GM23338 (cell line): ENCODE measurements at regions not wholly inside any gene's neighbourhood (a gene's known extent, or its start where the extent isn't known, plus 50 kb on each side); places are given as distances from the start of the nearest gene placed in this dataset.

Experiments
- ATAC-seq: fragments of 200-7000 bp; cut with Tn5 transposase; 3 replicates; pipeline ENCODE4 v1.9.1; 2020
- DNase-seq: peaks from one replicate; pipeline ENCODE4 v3.0.0-alpha.2; 2015; ENCODE audit warnings: low spot score
- H2AFZ ChIP-seq: fragments of 200-600 bp; sonication (generic); 2 replicates; pipeline ENCODE4 v1.8.0; 2016; ENCODE audit warnings: antibody characterized with exemption, mild to moderate bottlenecking, moderate library complexity
- H3F3A ChIP-seq: fragments of 200-600 bp; sonication (generic); replicated peaks from 2 replicates; pipeline ENCODE4 v1.8.0; 2017; ENCODE audit warnings: antibody characterized with exemption, mixed run types, low read depth
- H3K27ac ChIP-seq: fragments of 200-600 bp; sonication (generic); 2 replicates; pipeline ENCODE4 v1.6.1; 2016; ENCODE audit warnings: low read depth
- H3K27me3 ChIP-seq: fragments of 200-600 bp; sonication (generic); 2 replicates; pipeline ENCODE4 v1.8.0; 2016; ENCODE audit warnings: mild to moderate bottlenecking, mixed run types, moderate library complexity; ENCODE audit not compliant: insufficient read depth
- H3K36me3 ChIP-seq: fragments of 200-600 bp; sonication (generic); 2 replicates; pipeline ENCODE4 v1.8.0; 2016; ENCODE audit warnings: mild to moderate bottlenecking; ENCODE audit not compliant: insufficient read depth
- H3K4me1 ChIP-seq: fragments of 200-600 bp; sonication (generic); 2 replicates; pipeline ENCODE4 v1.8.0; 2016; ENCODE audit warnings: mild to moderate bottlenecking, moderate library complexity; ENCODE audit not compliant: insufficient read depth
- H3K4me2 ChIP-seq: fragments of 200-600 bp; sonication (generic); 2 replicates; pipeline ENCODE4 v1.7.1; 2017; ENCODE audit warnings: mixed run types
- H3K4me3 ChIP-seq: fragments of 200-600 bp; sonication (generic); 2 replicates; pipeline ENCODE4 v1.6.1; 2016; ENCODE audit warnings: mixed run types
- H3K79me2 ChIP-seq: fragments of 200-600 bp; sonication (generic); replicated peaks from 2 replicates; pipeline ENCODE4 v1.8.0; 2017; ENCODE audit warnings: mild to moderate bottlenecking; ENCODE audit not compliant: insufficient read depth
- H3K9me2 ChIP-seq: fragments of 200-600 bp; sonication (generic); 2 replicates; pipeline ENCODE4 v1.8.0; 2017; ENCODE audit not compliant: insufficient read depth
- H4K20me1 ChIP-seq: fragments of 200-600 bp; sonication (generic); replicated peaks from 2 replicates; pipeline ENCODE4 v1.8.0; 2017; ENCODE audit warnings: mild to moderate bottlenecking; ENCODE audit not compliant: insufficient read depth
- H3K27ac Mint-ChIP-seq: 2 replicates; pipeline ENCODE4 v1.8.0; 2020; ENCODE audit warnings: inconsistent platforms, mild to moderate bottlenecking, moderate library complexity, mixed read lengths
- H3K27me3 Mint-ChIP-seq: 3 replicates; pipeline ENCODE4 v1.8.0; 2022; ENCODE audit warnings: low read depth, mild to moderate bottlenecking, moderate library complexity, mixed read lengths, inconsistent platforms; ENCODE audit not compliant: insufficient read depth, poor library complexity
- H3K36me3 Mint-ChIP-seq: 3 replicates; pipeline ENCODE4 v1.8.0; 2021; ENCODE audit warnings: low read depth, mild to moderate bottlenecking, inconsistent platforms, moderate library complexity, mixed read lengths
- H3K4me1 Mint-ChIP-seq: 3 replicates; pipeline ENCODE4 v1.8.0; 2020; ENCODE audit warnings: mild to moderate bottlenecking, inconsistent platforms, mixed read lengths
- H3K4me3 Mint-ChIP-seq: 3 replicates; pipeline ENCODE4 v1.8.0; 2021; ENCODE audit warnings: moderate library complexity, mild to moderate bottlenecking, inconsistent platforms, mixed read lengths
- H3K9me3 Mint-ChIP-seq: 3 replicates; pipeline ENCODE4 v1.8.0; 2020; ENCODE audit warnings: moderate library complexity, mild to moderate bottlenecking, inconsistent platforms, mixed read lengths
- EZH2phosphoT487 ChIP-seq: fragments of 200-600 bp; sonication (generic); IDR thresholded peaks from one replicate; pipeline ENCODE4 v1.8.1; 2018; ENCODE audit warnings: antibody characterized with exemption; ENCODE audit not compliant: unreplicated experiment
- JUNB ChIP-seq: IDR thresholded peaks from one replicate; pipeline ENCODE4 v1.6.1; 2016; ENCODE audit warnings: antibody characterized with exemption; ENCODE audit not compliant: unreplicated experiment
- NANOG ChIP-seq: IDR thresholded peaks from 2 replicates; pipeline ENCODE4 v1.6.1; 2016; ENCODE audit warnings: antibody characterized with exemption, borderline replicate concordance
- POLR2AphosphoS5 ChIP-seq: IDR thresholded peaks from 2 replicates; pipeline ENCODE4 v1.6.1; 2016; ENCODE audit warnings: antibody characterized with exemption, low read depth
- STAT1 ChIP-seq: IDR thresholded peaks from one replicate; pipeline ENCODE4 v1.6.1; 2016; ENCODE audit warnings: antibody characterized with exemption; ENCODE audit not compliant: unreplicated experiment
- ZNF331 ChIP-seq: fragments of 250-450 bp; sonication (Bioruptor Pico); IDR thresholded peaks from 2 replicates; pipeline ENCODE4 v1.5.0; 2020; ENCODE audit warnings: low read depth, mild to moderate bottlenecking, moderate library complexity
- TF ChIP-seq, protein P1 (sequence below): IDR thresholded peaks from 2 replicates; pipeline ENCODE4 v1.6.1; 2016; ENCODE audit warnings: antibody characterized with exemption
- TF ChIP-seq, protein P2 (sequence below): IDR thresholded peaks from one replicate; pipeline ENCODE4 v1.6.1; 2018; ENCODE audit warnings: antibody characterized with exemption; ENCODE audit not compliant: unreplicated experiment
- TF ChIP-seq, protein P3 (sequence below), 2 experiments: fragments of 200-600 bp in 1 of 2; sonication (generic) in 1 of 2; conservative IDR thresholded peaks; 2 replicates each; pipeline versions ENCODE4 v1.5.1 to v1.6.1; 2016 to 2017; ENCODE audit warnings: antibody characterized with exemption in 2 of 2, low read depth in 2 of 2, mild to moderate bottlenecking in 2 of 2, moderate library complexity in 1 of 2

DNA sequence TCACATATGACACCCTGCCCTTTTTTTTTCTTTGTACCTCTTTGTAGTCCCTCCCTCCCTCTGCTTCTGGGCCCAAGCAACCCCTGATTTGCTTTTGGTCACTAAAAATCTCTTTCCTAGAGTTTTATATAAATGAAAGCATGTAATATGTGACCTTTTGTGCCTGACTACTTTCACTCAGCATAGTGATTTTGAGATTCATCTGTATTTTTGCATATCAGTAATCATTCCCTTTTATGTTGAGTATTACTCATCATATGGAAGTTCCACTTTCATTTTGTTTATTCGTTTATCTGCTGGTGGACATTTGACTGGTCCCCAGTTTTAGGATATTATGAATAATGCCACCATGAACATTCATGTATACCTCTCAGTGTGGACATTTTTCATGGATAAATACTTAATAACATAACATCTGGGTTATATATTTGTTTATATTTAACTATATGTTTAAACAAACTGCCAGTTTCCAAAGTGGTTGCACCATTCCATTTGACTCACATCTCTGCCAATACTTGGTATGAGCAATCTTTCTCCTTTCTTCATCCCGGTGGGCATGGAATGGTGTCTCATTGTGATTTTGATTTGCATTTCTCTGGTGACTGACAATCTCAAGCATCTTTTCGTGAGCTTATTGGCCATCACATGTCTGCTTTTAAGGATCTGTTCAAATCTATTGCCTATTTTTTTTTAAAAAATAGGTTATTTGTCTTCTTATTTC lies 115.7 kb upstream of the S1PR3 start (continued):
- TF ChIP-seq JUNB (no peak), ZNF331 (CRISPR knock-in tag) (no peak), NANOG (no peak), EZH2phosphoT487 (no peak)
- TF ChIP-seq, protein P1, sequence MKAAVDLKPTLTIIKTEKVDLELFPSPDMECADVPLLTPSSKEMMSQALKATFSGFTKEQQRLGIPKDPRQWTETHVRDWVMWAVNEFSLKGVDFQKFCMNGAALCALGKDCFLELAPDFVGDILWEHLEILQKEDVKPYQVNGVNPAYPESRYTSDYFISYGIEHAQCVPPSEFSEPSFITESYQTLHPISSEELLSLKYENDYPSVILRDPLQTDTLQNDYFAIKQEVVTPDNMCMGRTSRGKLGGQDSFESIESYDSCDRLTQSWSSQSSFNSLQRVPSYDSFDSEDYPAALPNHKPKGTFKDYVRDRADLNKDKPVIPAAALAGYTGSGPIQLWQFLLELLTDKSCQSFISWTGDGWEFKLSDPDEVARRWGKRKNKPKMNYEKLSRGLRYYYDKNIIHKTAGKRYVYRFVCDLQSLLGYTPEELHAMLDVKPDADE, result no peak
- TF ChIP-seq, protein P2, sequence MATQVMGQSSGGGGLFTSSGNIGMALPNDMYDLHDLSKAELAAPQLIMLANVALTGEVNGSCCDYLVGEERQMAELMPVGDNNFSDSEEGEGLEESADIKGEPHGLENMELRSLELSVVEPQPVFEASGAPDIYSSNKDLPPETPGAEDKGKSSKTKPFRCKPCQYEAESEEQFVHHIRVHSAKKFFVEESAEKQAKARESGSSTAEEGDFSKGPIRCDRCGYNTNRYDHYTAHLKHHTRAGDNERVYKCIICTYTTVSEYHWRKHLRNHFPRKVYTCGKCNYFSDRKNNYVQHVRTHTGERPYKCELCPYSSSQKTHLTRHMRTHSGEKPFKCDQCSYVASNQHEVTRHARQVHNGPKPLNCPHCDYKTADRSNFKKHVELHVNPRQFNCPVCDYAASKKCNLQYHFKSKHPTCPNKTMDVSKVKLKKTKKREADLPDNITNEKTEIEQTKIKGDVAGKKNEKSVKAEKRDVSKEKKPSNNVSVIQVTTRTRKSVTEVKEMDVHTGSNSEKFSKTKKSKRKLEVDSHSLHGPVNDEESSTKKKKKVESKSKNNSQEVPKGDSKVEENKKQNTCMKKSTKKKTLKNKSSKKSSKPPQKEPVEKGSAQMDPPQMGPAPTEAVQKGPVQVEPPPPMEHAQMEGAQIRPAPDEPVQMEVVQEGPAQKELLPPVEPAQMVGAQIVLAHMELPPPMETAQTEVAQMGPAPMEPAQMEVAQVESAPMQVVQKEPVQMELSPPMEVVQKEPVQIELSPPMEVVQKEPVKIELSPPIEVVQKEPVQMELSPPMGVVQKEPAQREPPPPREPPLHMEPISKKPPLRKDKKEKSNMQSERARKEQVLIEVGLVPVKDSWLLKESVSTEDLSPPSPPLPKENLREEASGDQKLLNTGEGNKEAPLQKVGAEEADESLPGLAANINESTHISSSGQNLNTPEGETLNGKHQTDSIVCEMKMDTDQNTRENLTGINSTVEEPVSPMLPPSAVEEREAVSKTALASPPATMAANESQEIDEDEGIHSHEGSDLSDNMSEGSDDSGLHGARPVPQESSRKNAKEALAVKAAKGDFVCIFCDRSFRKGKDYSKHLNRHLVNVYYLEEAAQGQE, result no peak

DNA sequence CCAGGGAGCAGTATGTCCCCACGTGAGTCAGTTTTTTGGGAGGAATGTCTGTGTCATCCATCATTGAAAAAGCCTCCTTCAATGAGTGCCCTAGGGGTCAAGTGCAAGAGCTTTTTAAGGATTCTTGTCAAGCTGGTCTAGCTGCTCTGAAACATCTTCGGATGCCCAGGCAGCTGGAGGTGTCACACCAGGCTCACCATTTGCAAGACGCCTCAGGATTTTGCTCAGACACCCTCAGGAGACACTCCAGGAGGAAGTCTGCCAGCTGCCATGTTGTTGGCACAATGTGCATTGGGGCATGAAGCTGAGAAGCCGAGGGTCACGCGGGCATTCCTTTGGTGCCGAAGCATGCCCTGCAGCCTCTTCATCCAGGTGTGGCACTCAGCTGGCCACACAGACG lies 111.1 kb upstream of the S1PR3 start:
- Mint-ChIP-seq H3K9me3 (peaks cover 8% of the 10 kb centered on the region; the same call in 1 of the 3 replicates), H3K36me3 (no peaks in the 10 kb centered on the region), H3K27me3 (peaks cover 2% of the 10 kb centered on the region), H3K4me3 (no peak overlapping the region), H3K4me1 (no peaks in the 10 kb centered on the region; the same call in 2 of the 3 replicates), H3K27ac (no peak overlapping the region)
- Histone ChIP-seq H4K20me1 (no peaks in the 10 kb centered on the region), H3K4me3 (no peak overlapping the region), H3K9me2 (no peaks in the 10 kb centered on the region), H3K4me1 (no peaks in the 10 kb centered on the region), H3K4me2 (no peak overlapping the region), H3K79me2 (no peaks in the 10 kb centered on the region), H3K27ac (no peak overlapping the region), H3F3A (no peaks in the 10 kb centered on the region), H2AFZ (no peak overlapping the region), H3K27me3 (no peaks in the 10 kb centered on the region), H3K36me3 (no peaks in the 10 kb centered on the region)
- ATAC-seq, result no peak
- no peak for DNase-seq
- TF ChIP-seq POLR2AphosphoS5, result no peak
- no peak for TF ChIP-seq NANOG
- TF ChIP-seq STAT1, result no peak
- TF ChIP-seq, protein P2, result no peak
- TF ChIP-seq, protein P1, result no peak
- no peak for TF ChIP-seq JUNB
- TF ChIP-seq ZNF331 (CRISPR knock-in tag), result no peak
- no peak for TF ChIP-seq EZH2phosphoT487
- TF ChIP-seq, protein P3, sequence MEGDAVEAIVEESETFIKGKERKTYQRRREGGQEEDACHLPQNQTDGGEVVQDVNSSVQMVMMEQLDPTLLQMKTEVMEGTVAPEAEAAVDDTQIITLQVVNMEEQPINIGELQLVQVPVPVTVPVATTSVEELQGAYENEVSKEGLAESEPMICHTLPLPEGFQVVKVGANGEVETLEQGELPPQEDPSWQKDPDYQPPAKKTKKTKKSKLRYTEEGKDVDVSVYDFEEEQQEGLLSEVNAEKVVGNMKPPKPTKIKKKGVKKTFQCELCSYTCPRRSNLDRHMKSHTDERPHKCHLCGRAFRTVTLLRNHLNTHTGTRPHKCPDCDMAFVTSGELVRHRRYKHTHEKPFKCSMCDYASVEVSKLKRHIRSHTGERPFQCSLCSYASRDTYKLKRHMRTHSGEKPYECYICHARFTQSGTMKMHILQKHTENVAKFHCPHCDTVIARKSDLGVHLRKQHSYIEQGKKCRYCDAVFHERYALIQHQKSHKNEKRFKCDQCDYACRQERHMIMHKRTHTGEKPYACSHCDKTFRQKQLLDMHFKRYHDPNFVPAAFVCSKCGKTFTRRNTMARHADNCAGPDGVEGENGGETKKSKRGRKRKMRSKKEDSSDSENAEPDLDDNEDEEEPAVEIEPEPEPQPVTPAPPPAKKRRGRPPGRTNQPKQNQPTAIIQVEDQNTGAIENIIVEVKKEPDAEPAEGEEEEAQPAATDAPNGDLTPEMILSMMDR (conservative IDR thresholded peaks at IDR 0.05; ENCODE audit: low read depth in 2 of 2), result no peak
